GM12878 (cell line): ENCODE measurements at regions not wholly inside any gene's neighbourhood (a gene's known extent, or its start where the extent isn't known, plus 50 kb on each side); places are given as distances from the start of the nearest gene placed in this dataset.
A peak's percentile ranks its signal among the peaks of the same experiment; 100 is the strongest.

Experiments used
- ATAC-seq: fragments of 200-7000 bp; cut with Tn5 transposase; 3 replicates; pipeline ENCODE4 v1.9.1; 2020; ENCODE audit warnings: mild to moderate bottlenecking, moderate library complexity
- BruUV-seq: library from RNA; stranded (reverse); fragments of 400-500 nt; replicated peaks from 2 replicates; lab custom pipeline; 2021; lab: Mats Ljungman, UMichigan
- CTCF ChIA-PET: fragments of 300-600 bp; sonication (Branson Sonifier 250); formaldehyde crosslinking; extraction: SDS; loops from one replicate; lab custom pipeline; 2021; ENCODE audit warnings: inconsistent platforms; lab: Yijun Ruan, JAX
- POLR2A ChIA-PET: fragments of 350-600 bp; formaldehyde crosslinking; extraction: SDS; loops from one replicate; lab custom pipeline; 2021; ENCODE audit warnings: inconsistent platforms; lab: Charles Lee
- RAD21 ChIA-PET: fragments of 300-600 bp; sonication (Branson Sonifier 250); formaldehyde crosslinking; loops from one replicate; lab custom pipeline; 2023; ENCODE audit warnings: antibody characterized with exemption; ENCODE audit not compliant: unreplicated experiment; lab: Charles Lee
- SMC1A ChIA-PET: fragments of 300-600 bp; sonication (Branson Sonifier 250); formaldehyde crosslinking; loops from one replicate; lab custom pipeline; 2023; ENCODE audit not compliant: unreplicated experiment, uncharacterized antibody; lab: Charles Lee
- DNase-seq: peaks from one replicate; pipeline ENCODE4 v3.0.0-alpha.2; 2011; ENCODE audit warnings: low read depth, low spot score
- FAIRE-seq: peaks from 3 replicates; lab custom pipeline; 2011; peaks lifted over from hg19 to GRCh38; lab: Jason Lieb, UNC
- H2AFZ ChIP-seq: 2 replicates; pipeline ENCODE4 v1.6.0; 2011; ENCODE audit warnings: low read depth, low read length, control low read depth; ENCODE audit not compliant: control insufficient read depth
- H3K27ac ChIP-seq: 2 replicates; pipeline ENCODE4 v1.5.1; 2011; ENCODE audit warnings: control low read depth; ENCODE audit not compliant: control insufficient read depth, insufficient read depth
- H3K27me3 ChIP-seq, 2 experiments: replicated peaks in 1 of 2; 2 replicates each; pipeline versions ENCODE4 v1.6.0 to v1.6.1; 2011; ENCODE audit warnings: low read length in 1 of 2; ENCODE audit not compliant: control insufficient read depth in 2 of 2, insufficient read depth in 2 of 2
- H3K36me3 ChIP-seq, 2 experiments: 2 replicates each; pipeline ENCODE4 v1.5.1; 2011; ENCODE audit warnings: low read length in 1 of 2; ENCODE audit not compliant: control insufficient read depth in 2 of 2, insufficient read depth in 2 of 2
- H3K4me1 ChIP-seq: 2 replicates; pipeline ENCODE4 v1.6.1; 2011; ENCODE audit warnings: mild to moderate bottlenecking, low read length, moderate library complexity, mixed read lengths; ENCODE audit not compliant: control insufficient read depth, insufficient read depth
- H3K4me2 ChIP-seq: 2 replicates; pipeline ENCODE4 v1.6.0; 2011; ENCODE audit warnings: control low read depth; ENCODE audit not compliant: control insufficient read depth, insufficient read depth
- H3K4me3 ChIP-seq: fragments of 200-600 bp; sonication (generic); 2 replicates; pipeline ENCODE4 v1.5.1; 2016
- H3K79me2 ChIP-seq: 2 replicates; pipeline ENCODE4 v1.6.0; 2011; ENCODE audit warnings: low read length; ENCODE audit not compliant: control insufficient read depth, insufficient read depth
- H3K9ac ChIP-seq: 2 replicates; pipeline ENCODE4 v1.8.0; 2011; ENCODE audit warnings: low read length, control low read depth, mixed read lengths; ENCODE audit not compliant: control insufficient read depth, insufficient read depth
- H3K9me3 ChIP-seq: replicated peaks from 3 replicates; pipeline ENCODE4 v1.5.1; 2011; ENCODE audit warnings: mild to moderate bottlenecking, low read length; ENCODE audit not compliant: control insufficient read depth, insufficient read depth
- H4K20me1 ChIP-seq: 2 replicates; pipeline ENCODE4 v1.6.0; 2011; ENCODE audit not compliant: control insufficient read depth, insufficient read depth
- BCL11A ChIP-seq: IDR thresholded peaks from 2 replicates; pipeline ENCODE4 v1.6.1; 2011; ENCODE audit warnings: low read depth, low read length
- CHD4 ChIP-seq: fragments of 200-600 bp; sonication (generic); IDR thresholded peaks from 2 replicates; pipeline ENCODE4 v1.6.1; 2016; ENCODE audit warnings: mild to moderate bottlenecking
- DPF2 ChIP-seq: fragments of 450-650 bp; IDR thresholded peaks from 2 replicates; pipeline ENCODE4 v1.6.1; 2017; ENCODE audit warnings: mild to moderate bottlenecking
- EED ChIP-seq: sonication (generic); IDR thresholded peaks from 2 replicates; pipeline ENCODE4 v1.6.1; 2016; ENCODE audit warnings: antibody characterized with exemption, low read depth
- IKZF1 ChIP-seq: fragments of 450-650 bp; conservative IDR thresholded peaks from 2 replicates; pipeline ENCODE4 v1.6.1; 2017; ENCODE audit warnings: antibody characterized with exemption, mild to moderate bottlenecking
- IRF4 ChIP-seq: IDR thresholded peaks from 2 replicates; pipeline ENCODE4 v1.6.1; 2011; ENCODE audit warnings: low read depth, low read length
- JUND ChIP-seq: IDR thresholded peaks from 2 replicates; pipeline ENCODE4 v1.6.1; 2012; ENCODE audit warnings: low read depth, mild to moderate bottlenecking, low read length, improper control_type of control experiment, moderate library complexity
- RFX5 ChIP-seq: IDR thresholded peaks from 2 replicates; pipeline ENCODE4 v1.6.1; 2011; ENCODE audit warnings: low read depth, low read length, improper control_type of control experiment
- SMARCA5 ChIP-seq: fragments of 450-650 bp; IDR thresholded peaks from 2 replicates; pipeline ENCODE4 v1.6.1; 2017; ENCODE audit warnings: mild to moderate bottlenecking
- ZNF217 ChIP-seq: fragments of 450-650 bp; IDR thresholded peaks from 2 replicates; pipeline ENCODE4 v1.6.1; 2017; ENCODE audit warnings: antibody characterized with exemption, mild to moderate bottlenecking
- WGBS: methylation state at CpG from one replicate; pipeline ENCODE4 v1.1.6; 2016; ENCODE audit warnings: low lambda C conversion rate; ENCODE audit not compliant: insufficient replicate concordance, insufficient coverage; ENCODE audit errors: missing lambda C conversion rate; 5-methylcytosine and 5-hydroxymethylcytosine counted together
- in situ Hi-C: fragments of 300-500 bp; cut with MboI; formaldehyde crosslinking; loops from 9 replicates; pipeline ENCODE4 v1.14.3; 2018; ENCODE audit warnings: mixed read lengths
- intact Hi-C: fragments of 100-400 bp; cut with micrococcal nuclease; formaldehyde crosslinking; loops from one replicate; pipeline ENCODE4 v1.14.2; 2022; ENCODE audit not compliant: unreplicated experiment
- TF ChIP-seq, protein P1 (sequence below): fragments of 450-650 bp; IDR thresholded peaks from 2 replicates; pipeline ENCODE4 v1.6.1; 2017; ENCODE audit warnings: mild to moderate bottlenecking
- TF ChIP-seq, protein P2 (sequence below): fragments of 150-350 bp; IDR thresholded peaks from 2 replicates; pipeline ENCODE4 v1.6.1; 2014; ENCODE audit warnings: mild to moderate bottlenecking, low read depth, low read length

DNA sequence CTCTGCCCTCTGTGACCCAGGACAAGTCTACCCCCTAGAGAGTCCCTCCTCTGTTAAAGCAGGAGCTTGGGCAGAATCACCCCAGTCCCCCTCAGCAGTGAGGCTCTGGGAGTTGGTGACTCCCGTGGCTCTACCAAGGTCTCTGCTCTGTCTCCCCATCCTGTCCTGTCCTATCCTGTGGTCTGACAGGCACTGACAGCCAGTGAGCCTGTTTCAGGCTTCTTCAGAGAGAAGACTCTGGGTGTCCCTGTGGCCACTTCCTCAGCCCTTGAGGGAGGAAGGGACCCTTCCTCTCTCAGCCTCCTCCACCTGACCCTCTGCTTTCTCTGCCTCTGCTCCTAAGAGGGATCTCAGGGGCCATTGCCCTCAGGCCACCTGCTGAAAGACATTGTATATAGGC is 148.7 kb downstream of the FCRL5 start:
- Histone ChIP-seq H4K20me1 (no peaks in the 10 kb centered on the region), H3K27ac (no peak overlapping the region; the same call in 1 of the 2 replicates), H3K4me3 (no peak overlapping the region), H3K9me3 (no peaks in the 10 kb centered on the region), H2AFZ (no peak overlapping the region), H3K9ac (no peak overlapping the region), H3K27me3 (no peaks in the 10 kb centered on the region; a peak in 1 of 4 replicates), H3K79me2 (no peaks in the 10 kb centered on the region), H3K4me1 (peaks cover 27% of the 10 kb centered on the region), H3K4me2 (peak overlapping the region; percentile 62), H3K36me3 (no peaks in the 10 kb centered on the region)
- no peak for DNase-seq
- ChIA-PET SMC1A (interaction anchor here (0.9 to 11.0 kb wide), 9 partner anchors 22 to 1004 kb away, joined by 3 to 134 read pairs (median 3); no protein-coding TSS in a partner anchor), CTCF (interaction anchor here (0.7 to 4.9 kb wide), 14 partner anchors 19 to 701 kb away, joined by 3 to 31 read pairs (median 4); no protein-coding TSS in a partner anchor), RAD21 (interaction anchor here (0.6 to 4.9 kb wide), 5 partner anchors 22 to 207 kb away, joined by 3 to 50 read pairs (median 6); no protein-coding TSS in a partner anchor), POLR2A (interaction anchor here (1.1 kb wide), 1 partner anchor 109 kb away, joined by 3 read pairs; no protein-coding TSS in a partner anchor)
- intact Hi-C loops (no loop called here), in situ Hi-C loops (no loop called here)
- TF ChIP-seq CHD4 (no peak), ZNF217 (no peak), IRF4 (no peak), DPF2 (peak; percentile 43), SMARCA5 (0 out of 2 replicates have a peak, but pooled peaks have one; percentile 48), BCL11A (no peak)
- peak; percentile 30 for ATAC-seq
- 0% methylated on average over 1 of the region's 1 CpG for WGBS
- no TSS peak for BruUV-seq
- no peak for FAIRE-seq

DNA sequence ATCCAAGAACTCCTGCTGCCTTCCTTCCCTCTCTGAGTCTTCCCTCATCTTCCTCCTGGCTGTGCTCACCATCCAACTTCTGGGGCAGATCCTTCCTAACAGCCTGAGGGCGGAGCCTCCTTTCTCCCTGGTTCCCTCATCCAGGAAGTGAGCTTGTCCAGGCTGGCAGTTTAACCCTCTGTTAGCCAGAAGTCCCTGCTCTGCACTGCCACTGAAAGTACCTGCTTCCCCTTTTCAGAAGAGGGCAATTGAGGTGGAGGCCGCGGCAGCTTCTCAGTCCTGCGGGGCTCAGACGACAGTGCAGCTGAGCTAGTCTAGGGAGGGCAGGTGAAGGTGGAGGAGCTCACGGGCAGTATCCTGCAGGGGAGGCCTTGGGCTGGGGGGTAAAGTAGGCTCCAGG is 149.1 kb downstream of the FCRL5 start:
- ChIA-PET CTCF (interaction anchor here (0.7 to 4.9 kb wide), 13 partner anchors 18 to 702 kb away, joined by 3 to 31 read pairs (median 5); no protein-coding TSS in a partner anchor), SMC1A (interaction anchor here (1.0 to 11.0 kb wide), 10 partner anchors 21 to 220 kb away, joined by 3 to 134 read pairs (median 4); no protein-coding TSS in a partner anchor), POLR2A (interaction anchor here (1.1 to 1.3 kb wide), 2 partner anchors 22 to 110 kb away, joined by 3 read pairs; no protein-coding TSS in a partner anchor), RAD21 (interaction anchor here (0.7 to 4.9 kb wide), 6 partner anchors 19 to 207 kb away, joined by 3 to 50 read pairs (median 6); no protein-coding TSS in a partner anchor)
- Histone ChIP-seq H3K9me3 (no peaks in the 10 kb centered on the region), H3K79me2 (no peaks in the 10 kb centered on the region), H3K4me3 (no peak overlapping the region), H3K36me3 (no peaks in the 10 kb centered on the region), H3K27ac (no peak overlapping the region), H4K20me1 (no peaks in the 10 kb centered on the region), H3K4me1 (peaks cover 27% of the 10 kb centered on the region), H2AFZ (no peak overlapping the region), H3K27me3 (no peaks in the 10 kb centered on the region; a peak in 1 of 4 replicates), H3K9ac (no peak overlapping the region), H3K4me2 (peak overlapping the region; percentile 62)
- in situ Hi-C loops: no loop called here
- WGBS: 0% methylated on average over 6 of the region's 6 CpGs
- DNase-seq: no peak
- peak; percentile 89 for ATAC-seq
- peak; percentile 35 for FAIRE-seq
- intact Hi-C loops: no loop called here
- no TSS peak for BruUV-seq
- TF ChIP-seq IKZF1: peak; percentile 97
- no peak for TF ChIP-seq JUND
- no peak for TF ChIP-seq CHD4
- TF ChIP-seq, protein P1, sequence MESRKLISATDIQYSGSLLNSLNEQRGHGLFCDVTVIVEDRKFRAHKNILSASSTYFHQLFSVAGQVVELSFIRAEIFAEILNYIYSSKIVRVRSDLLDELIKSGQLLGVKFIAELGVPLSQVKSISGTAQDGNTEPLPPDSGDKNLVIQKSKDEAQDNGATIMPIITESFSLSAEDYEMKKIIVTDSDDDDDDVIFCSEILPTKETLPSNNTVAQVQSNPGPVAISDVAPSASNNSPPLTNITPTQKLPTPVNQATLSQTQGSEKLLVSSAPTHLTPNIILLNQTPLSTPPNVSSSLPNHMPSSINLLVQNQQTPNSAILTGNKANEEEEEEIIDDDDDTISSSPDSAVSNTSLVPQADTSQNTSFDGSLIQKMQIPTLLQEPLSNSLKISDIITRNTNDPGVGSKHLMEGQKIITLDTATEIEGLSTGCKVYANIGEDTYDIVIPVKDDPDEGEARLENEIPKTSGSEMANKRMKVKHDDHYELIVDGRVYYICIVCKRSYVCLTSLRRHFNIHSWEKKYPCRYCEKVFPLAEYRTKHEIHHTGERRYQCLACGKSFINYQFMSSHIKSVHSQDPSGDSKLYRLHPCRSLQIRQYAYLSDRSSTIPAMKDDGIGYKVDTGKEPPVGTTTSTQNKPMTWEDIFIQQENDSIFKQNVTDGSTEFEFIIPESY: no peak
- TF ChIP-seq EED: peak; percentile 73
- TF ChIP-seq, protein P2, sequence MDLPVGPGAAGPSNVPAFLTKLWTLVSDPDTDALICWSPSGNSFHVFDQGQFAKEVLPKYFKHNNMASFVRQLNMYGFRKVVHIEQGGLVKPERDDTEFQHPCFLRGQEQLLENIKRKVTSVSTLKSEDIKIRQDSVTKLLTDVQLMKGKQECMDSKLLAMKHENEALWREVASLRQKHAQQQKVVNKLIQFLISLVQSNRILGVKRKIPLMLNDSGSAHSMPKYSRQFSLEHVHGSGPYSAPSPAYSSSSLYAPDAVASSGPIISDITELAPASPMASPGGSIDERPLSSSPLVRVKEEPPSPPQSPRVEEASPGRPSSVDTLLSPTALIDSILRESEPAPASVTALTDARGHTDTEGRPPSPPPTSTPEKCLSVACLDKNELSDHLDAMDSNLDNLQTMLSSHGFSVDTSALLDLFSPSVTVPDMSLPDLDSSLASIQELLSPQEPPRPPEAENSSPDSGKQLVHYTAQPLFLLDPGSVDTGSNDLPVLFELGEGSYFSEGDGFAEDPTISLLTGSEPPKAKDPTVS: no peak
- no peak for TF ChIP-seq RFX5
- peak; percentile 93 for TF ChIP-seq DPF2
